GM12872 (cell line): ENCODE measurements at regions not wholly inside any gene's neighbourhood (a gene's known extent, or its start where the extent isn't known, plus 50 kb on each side); places are given as distances from the start of the nearest gene placed in this dataset.

ENCODE experiments used
- CTCF ChIP-seq: IDR thresholded peaks from 3 replicates; pipeline ENCODE4 v1.5.1; 2011; ENCODE audit warnings: low read depth, mild to moderate bottlenecking, low read length, moderate library complexity; ENCODE audit not compliant: insufficient read depth

GRCh38 chr2:18444806-18445205 is 115.6 kb downstream of the RDH14 start:
- no peak for TF ChIP-seq CTCF

- no peak for TF ChIP-seq CTCF
These were observed 118.9 kb downstream of the RDH14 start for GRCh38 chr2:18441583-18441982.

- TF ChIP-seq CTCF: no peak
These were observed 119.7 kb downstream of the RDH14 start for GRCh38 chr2:18440777-18441176.

GRCh38 chr2:18440141-18440661 is 120.3 kb downstream of the RDH14 start:
- TF ChIP-seq CTCF: no peak

GRCh38 chr2:18439716-18440115 is 120.7 kb downstream of the RDH14 start:
- TF ChIP-seq CTCF: no peak

- TF ChIP-seq CTCF: no peak
These were observed 122.5 kb downstream of the RDH14 start for GRCh38 chr2:18437909-18438308.

- TF ChIP-seq CTCF: no peak
These were observed 123.9 kb downstream of the RDH14 start for GRCh38 chr2:18436503-18437005.
